Right cardiac atrium (tissue), 5 donors: ENCODE measurements at regions not wholly inside any gene's neighbourhood (a gene's known extent, or its start where the extent isn't known, plus 50 kb on each side); places are given as distances from the start of the nearest gene placed in this dataset.
A peak's percentile ranks its signal among the peaks of the same experiment; 100 is the strongest.

Experiments
- ATAC-seq, 2 donors: fragments of 200-7000 bp; cut with Tn5 transposase; one replicate each; pipeline versions ENCODE4 v1.8.0 to v1.9.1; 2020; ENCODE audit warnings: moderate library complexity in 2 of 2, mild to moderate bottlenecking in 1 of 2
- DNase-seq, 3 donors: peaks; one replicate each; pipeline ENCODE4 v3.0.0-alpha.2; 2020
- H3K27ac ChIP-seq: one replicate; pipeline ENCODE4 v1.5.1; 2013; ENCODE audit warnings: mild to moderate bottlenecking, low read length, control low read depth, moderate library complexity
- H3K27me3 ChIP-seq: one replicate; pipeline ENCODE4 v1.6.1; 2013; ENCODE audit not compliant: control insufficient read depth, insufficient read depth
- H3K4me1 ChIP-seq: one replicate; pipeline ENCODE4 v1.6.1; 2013; ENCODE audit warnings: low read length; ENCODE audit not compliant: control insufficient read depth, insufficient read depth
- H3K4me3 ChIP-seq: one replicate; pipeline ENCODE4 v1.5.1; 2013; ENCODE audit warnings: low read length, control low read depth
- H3K9me3 ChIP-seq: one replicate; pipeline ENCODE4 v1.6.1; 2013; ENCODE audit warnings: low read length; ENCODE audit not compliant: control insufficient read depth
- WGBS: extraction: QIAGEN DNeasy Blood & Tissue Kit; methylation state at CpG from one replicate; pipeline ENCODE4 v1.1.7; 2013; 5-methylcytosine and 5-hydroxymethylcytosine counted together
- intact Hi-C, 4 donors: fragments of 100-400 bp; cut with DNase I; formaldehyde crosslinking; loops; one replicate each; pipeline versions ENCODE4 v1.11.0 to v1.14.0; 2022 to 2023
- donor health status: healthy with polysubstance abuse.
- donor health status: DM: no; HTN: yes; CAD: no.
- donor health status: DM: no; HTN: no; CAD: no.
- donor health status: DM: no; HTN: yes; CAD: no; lungs with severe emphysema.
- donor health status: DM: yes; HTN: yes; CAD: no.

DNA sequence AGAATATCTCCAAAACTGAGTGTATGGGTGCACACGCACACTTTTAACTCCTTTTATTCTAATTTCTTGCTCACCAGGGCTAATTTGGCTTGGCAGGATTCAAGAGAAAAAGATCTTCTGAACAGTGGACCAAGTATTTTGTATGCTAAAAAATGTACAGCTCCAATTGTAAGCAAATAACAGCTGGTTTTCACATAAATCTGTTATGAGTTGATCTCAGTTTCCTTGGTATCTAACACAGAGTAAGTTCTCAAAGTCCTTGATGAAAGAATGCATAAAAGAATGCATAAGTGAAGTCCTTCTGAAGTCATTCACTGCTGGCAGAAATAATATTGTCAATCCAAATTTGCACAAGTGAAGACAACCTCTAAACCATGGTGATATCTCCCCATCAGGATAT, 213.0 kb downstream of the OMA1 start:
- 86% methylated on average over 1 of the region's 1 CpG for WGBS
- ATAC-seq (no peak), DNase-seq (no peak)
- Histone ChIP-seq H3K27me3 (no peaks in the 10 kb centered on the region), H3K9me3 (no peaks in the 10 kb centered on the region), H3K27ac (no peak overlapping the region), H3K4me3 (no peak overlapping the region), H3K4me1 (no peaks in the 10 kb centered on the region)
- intact Hi-C loops: no loop called here

DNA sequence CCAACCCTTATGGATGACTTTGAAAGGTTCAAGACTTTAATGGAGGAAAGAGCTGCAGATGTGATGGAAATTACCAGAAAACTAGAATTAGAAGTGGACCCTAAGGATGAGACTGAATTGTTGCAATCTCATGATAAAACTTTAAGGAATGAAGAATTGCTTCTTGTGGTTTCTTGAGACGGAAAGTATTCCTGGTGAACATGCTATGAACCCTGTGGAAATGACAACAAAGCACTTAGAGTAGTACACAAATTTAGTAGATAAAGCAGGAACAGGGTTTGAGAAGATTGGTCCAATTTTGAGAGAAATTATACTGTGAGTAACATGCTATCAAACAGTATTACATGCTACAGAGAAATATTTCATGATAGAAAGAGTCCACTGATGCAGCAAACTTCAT, 215.4 kb downstream of the OMA1 start:
- intact Hi-C loops: no loop called here
- Histone ChIP-seq H3K4me3 (no peak overlapping the region), H3K27ac (no peak overlapping the region), H3K27me3 (no peaks in the 10 kb centered on the region), H3K9me3 (no peaks in the 10 kb centered on the region), H3K4me1 (no peaks in the 10 kb centered on the region)
- DNase-seq (no peak), ATAC-seq (no peak)
- 94% methylated on average over 1 of the region's 1 CpG for WGBS

DNA sequence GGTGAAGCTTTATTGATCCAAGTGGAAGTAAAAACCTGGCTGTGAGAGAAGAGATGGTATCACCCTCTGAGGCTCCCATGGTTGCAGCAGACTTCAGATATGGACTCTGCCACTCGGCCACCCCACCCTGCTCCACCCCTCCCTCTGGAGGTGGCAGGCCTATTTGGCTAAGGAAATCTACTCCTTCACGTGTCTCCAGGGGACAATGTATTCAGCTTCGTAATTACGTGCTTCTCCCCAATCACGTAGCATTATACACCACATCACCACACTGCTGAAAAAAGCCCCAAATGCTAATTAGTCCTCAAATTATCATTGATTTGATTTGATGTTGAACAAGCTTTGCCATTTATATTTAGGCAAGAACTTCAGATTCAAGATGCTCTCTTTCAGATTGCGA, 220.7 kb downstream of the OMA1 start:
- no peaks in the 10 kb centered on the region for H3K4me1 ChIP-seq
- no peaks in the 10 kb centered on the region for H3K9me3 ChIP-seq
- H3K4me3 ChIP-seq: no peak overlapping the region
- DNase-seq (no peak), ATAC-seq (no peak)
- no peaks in the 10 kb centered on the region for H3K27me3 ChIP-seq
- no peak overlapping the region for H3K27ac ChIP-seq
- intact Hi-C loops: no loop called here
- 63% methylated on average over 6 of the region's 6 CpGs for WGBS

DNA sequence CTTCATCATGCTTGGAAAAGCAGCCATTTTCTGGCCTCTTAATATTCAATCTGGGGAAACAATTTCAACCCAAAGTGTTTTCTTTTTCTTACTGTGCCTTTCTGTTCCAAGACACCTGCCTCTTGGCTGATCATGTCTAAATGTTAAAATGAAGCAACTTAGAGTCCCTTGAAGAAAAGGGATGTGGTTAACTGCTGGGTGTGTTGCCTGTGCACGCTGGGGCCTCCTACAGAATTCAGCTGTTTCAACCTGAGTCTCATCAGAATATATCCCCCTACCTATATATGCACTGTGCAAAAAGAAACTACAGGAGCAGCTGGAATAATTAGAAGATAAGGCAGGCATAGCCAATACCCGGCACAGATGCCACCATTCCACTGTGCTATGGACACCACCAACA, 222.0 kb downstream of the OMA1 start:
- intact Hi-C loops: no loop called here
- ATAC-seq: no peak

DNA sequence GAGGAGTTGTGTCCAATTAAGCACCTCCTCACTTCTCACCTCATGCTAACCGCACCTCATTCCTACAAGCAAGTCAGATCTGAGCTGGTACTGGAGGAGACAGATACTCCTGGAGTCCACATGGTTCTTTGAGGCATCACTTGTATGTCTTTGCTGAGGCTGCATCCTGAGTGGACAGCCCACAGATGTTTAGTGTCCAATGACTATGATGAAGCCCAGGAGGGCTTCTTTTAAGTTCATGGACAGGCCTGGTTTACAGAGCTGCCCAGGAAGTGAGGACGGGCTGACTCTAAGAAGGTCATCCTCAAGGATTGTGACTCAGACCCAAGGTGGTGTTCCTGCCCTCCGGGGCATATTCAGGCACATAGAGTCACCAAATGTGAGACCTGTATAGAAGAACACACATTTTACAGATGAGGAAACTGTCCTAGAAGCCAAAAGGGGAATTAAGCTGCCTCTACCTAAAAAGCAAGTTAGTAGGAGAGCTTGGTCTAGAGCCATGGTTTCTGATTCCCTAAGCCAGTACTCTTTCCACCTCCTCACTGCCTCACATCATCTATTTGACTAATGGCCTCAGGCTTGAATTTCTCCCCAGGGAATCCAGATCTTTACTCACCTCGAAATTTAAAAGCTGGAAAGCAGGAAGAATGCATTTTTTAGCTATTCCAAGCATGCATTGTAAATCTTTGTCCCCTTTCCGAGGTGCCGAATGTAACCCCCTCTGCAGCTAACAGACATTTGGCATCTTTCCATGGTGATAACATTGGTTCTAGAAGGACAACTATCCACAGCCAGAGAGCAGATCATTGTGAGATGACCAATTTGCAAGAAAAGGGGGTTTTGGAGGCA, 228.1 kb downstream of the OMA1 start:
- Histone ChIP-seq H3K9me3 (no peaks in the 10 kb centered on the region), H3K4me1 (no peaks in the 10 kb centered on the region), H3K27ac (no peak overlapping the region), H3K27me3 (no peaks in the 10 kb centered on the region), H3K4me3 (no peak overlapping the region)
- intact Hi-C loops: no loop called here
- DNase-seq: no peak
- ATAC-seq: no peak
- WGBS: 56% methylated on average over 6 of the region's 6 CpGs

More for the DNA sequence above, 222.0 kb downstream of the OMA1 start:
- Histone ChIP-seq H3K4me3 (no peak overlapping the region), H3K9me3 (no peaks in the 10 kb centered on the region), H3K27me3 (no peaks in the 10 kb centered on the region), H3K4me1 (no peaks in the 10 kb centered on the region), H3K27ac (no peak overlapping the region)
- 82% methylated on average over 2 of the region's 2 CpGs for WGBS
- DNase-seq: no peak

DNA sequence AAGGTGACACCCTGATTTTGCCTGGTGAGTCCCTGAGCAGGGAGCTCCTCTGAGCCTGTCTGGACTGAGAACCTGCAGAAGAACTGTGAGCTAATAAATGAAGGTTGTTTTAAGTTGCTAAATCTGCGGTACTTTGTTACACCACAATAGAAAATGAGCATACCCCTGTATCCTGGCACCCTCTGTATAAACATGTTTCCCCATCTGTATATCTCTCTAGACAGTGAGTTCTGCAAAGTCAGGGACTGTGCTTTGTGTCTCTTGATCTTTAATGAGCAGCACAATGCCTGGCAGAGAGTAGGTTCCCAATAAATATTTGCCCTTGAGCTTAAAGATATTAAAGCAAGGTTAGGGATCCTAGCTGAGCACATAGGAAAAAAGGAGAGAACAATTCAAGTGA, 228.8 kb downstream of the OMA1 start:
- H3K4me1 ChIP-seq: no peaks in the 10 kb centered on the region
- 88% methylated on average over 1 of the region's 1 CpG for WGBS
- intact Hi-C loops: no loop called here
- H3K9me3 ChIP-seq: no peaks in the 10 kb centered on the region
- DNase-seq: no peak
- no peak overlapping the region for H3K27ac ChIP-seq
- H3K27me3 ChIP-seq: no peaks in the 10 kb centered on the region
- H3K4me3 ChIP-seq: no peak overlapping the region
- no peak for ATAC-seq

DNA sequence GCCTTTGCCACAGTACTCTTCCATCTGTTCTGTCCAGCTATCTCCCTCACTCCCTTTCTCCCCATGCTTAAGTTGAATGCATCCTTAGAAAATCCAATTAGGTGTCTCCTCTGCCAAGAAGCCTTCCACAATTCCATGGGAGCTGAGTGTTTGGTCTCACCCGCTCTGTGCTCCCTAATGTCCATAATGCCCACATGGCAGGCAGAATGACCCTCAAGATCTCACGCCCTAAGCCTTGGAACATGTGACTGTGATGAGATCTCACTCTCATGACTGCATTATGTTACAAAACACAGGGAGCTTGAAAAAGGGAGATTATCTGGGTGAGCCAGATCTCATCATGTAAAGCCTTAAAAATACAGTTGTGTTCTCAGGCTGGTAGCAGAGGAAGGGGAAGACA, 229.4 kb downstream of the OMA1 start:
- no peak for ATAC-seq
- H3K4me1 ChIP-seq: no peaks in the 10 kb centered on the region
- 83% methylated on average over 2 of the region's 2 CpGs for WGBS
- H3K27ac ChIP-seq: no peak overlapping the region
- no peaks in the 10 kb centered on the region for H3K27me3 ChIP-seq
- H3K4me3 ChIP-seq: no peak overlapping the region
- intact Hi-C loops: no loop called here
- no peaks in the 10 kb centered on the region for H3K9me3 ChIP-seq
- no peak for DNase-seq

DNA sequence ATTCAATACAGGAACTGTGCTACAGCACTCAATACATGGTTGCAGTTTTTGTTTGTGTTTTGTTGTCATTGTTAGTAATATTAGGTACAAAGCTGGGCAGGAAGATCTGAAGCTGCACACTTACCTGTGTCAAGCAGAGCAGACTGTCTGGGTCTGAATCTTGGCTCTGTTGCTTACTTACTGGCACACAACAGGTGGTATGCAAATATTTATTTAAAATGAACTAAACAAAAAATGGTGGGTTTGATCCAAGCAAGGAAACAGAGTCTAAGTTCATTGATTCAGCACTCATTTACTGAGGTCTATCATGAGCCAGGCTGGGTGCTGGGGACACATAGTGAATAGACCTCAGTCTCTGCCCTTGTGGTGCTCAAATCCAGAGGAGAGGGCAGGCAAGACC, 230.4 kb downstream of the OMA1 start:
- intact Hi-C loops: no loop called here
- DNase-seq (no peak), ATAC-seq (no peak)
- Histone ChIP-seq H3K27me3 (no peaks in the 10 kb centered on the region), H3K4me1 (no peaks in the 10 kb centered on the region), H3K27ac (no peak overlapping the region), H3K9me3 (no peaks in the 10 kb centered on the region), H3K4me3 (no peak overlapping the region)

DNA sequence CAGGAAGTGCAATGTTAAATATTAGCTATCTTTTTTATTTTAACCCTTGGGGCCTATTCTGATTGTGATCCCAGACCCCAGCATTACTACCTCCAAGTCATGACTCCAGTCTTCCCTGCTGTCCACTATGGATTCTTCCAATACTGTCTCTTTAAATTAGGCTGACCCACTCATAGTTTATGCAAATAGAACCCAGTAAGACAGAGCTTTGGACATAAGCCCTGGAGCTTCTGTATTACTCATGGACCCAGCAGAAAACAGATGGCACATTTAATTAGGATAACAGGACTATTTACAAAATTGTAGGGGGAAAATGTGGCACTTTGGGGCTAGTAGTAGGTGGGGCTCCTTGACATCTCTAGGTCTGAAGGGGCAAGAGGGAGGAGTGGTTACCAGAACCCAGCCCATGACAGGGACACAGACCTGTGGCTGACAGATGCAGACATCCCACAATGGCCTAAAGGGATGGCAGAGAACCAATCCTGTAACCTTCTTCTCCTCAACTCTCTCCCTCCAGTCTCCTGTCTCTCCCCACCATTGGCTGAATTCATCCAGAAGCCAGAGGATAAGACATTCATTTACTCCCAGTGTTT, 233.5 kb downstream of the OMA1 start:
- H3K27ac ChIP-seq: no peak overlapping the region
- H3K9me3 ChIP-seq: no peaks in the 10 kb centered on the region
- H3K4me3 ChIP-seq: no peak overlapping the region
- no peak for ATAC-seq
- no peaks in the 10 kb centered on the region for H3K27me3 ChIP-seq
- DNase-seq: no peak
- intact Hi-C loops: no loop called here
- H3K4me1 ChIP-seq: no peaks in the 10 kb centered on the region

DNA sequence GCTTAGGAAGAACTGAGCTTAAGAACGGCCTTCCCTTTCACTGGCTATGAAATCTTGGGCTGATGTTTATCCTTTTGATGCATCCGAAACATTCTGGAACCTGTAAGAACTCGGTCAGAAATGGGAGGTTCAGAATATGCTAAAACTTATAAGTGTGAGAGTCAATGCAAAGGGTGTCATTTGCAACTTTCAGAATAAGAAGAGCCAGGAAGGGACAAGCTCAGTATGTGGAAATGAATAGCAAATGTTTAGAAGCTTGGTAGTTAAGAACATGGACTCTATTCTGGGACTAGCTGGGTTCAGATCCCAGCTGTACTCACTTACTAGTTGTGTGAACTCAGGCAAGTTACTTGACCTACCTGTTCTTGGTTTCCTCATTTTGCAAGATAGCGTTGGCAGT, 234.1 kb downstream of the OMA1 start:
- H3K27me3 ChIP-seq: no peaks in the 10 kb centered on the region
- no peak overlapping the region for H3K4me3 ChIP-seq
- no peak for ATAC-seq
- no peak overlapping the region for H3K27ac ChIP-seq
- no peak for DNase-seq
- no peaks in the 10 kb centered on the region for H3K9me3 ChIP-seq
- intact Hi-C loops: no loop called here
- no peaks in the 10 kb centered on the region for H3K4me1 ChIP-seq
- 72% methylated on average over 4 of the region's 4 CpGs for WGBS

DNA sequence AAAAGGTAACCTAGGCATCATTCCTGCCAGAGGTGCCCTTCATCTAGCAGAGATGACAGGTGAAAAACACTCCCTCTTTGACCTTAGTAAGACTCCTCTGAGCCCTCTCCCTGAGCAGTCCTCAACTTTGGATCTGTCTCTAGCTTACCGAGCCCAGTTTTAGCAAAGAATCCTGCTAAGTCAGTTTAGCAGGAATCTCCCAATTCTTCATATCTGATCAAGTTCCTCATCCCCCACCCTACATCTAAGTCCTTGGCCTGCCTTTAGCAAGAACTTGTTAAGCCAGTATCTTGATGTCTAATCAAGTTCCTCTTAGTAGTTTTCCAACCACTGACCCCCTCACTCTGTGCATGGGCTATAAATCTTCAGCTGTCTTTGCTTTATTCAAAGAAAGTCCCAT, 235.6 kb downstream of the OMA1 start:
- no peaks in the 10 kb centered on the region for H3K9me3 ChIP-seq
- no peaks in the 10 kb centered on the region for H3K27me3 ChIP-seq
- ATAC-seq: no peak
- 85% methylated on average over 1 of the region's 1 CpG for WGBS
- no peaks in the 10 kb centered on the region for H3K4me1 ChIP-seq
- no peak overlapping the region for H3K4me3 ChIP-seq
- DNase-seq: no peak
- H3K27ac ChIP-seq: no peak overlapping the region
- intact Hi-C loops: no loop called here

DNA sequence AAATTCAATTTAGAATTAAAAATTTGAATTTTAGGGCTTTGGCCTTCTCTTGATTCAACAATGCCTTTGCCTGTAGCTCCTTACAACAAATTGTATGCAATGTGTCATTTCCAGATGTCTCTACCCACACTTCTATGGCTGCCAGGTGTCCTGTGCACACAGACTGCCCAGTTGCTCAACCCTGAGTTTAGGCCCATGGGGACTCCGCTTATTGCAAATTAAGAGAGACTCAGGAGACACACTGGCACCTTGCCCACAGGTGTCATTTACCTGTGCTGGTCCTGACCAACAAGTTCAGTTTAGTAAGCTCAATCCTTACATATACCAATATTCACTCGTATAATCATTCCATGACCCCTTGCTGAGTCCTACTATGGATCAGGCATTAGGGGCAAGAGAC, 236.1 kb downstream of the OMA1 start:
- no peaks in the 10 kb centered on the region for H3K9me3 ChIP-seq
- H3K4me3 ChIP-seq: no peak overlapping the region
- no peaks in the 10 kb centered on the region for H3K27me3 ChIP-seq
- H3K27ac ChIP-seq: no peak overlapping the region
- no peaks in the 10 kb centered on the region for H3K4me1 ChIP-seq
- WGBS: 91% methylated on average over 2 of the region's 2 CpGs
- ATAC-seq: no peak
- intact Hi-C loops: no loop called here
- peak in 1 of 3 donors; percentile 41 for DNase-seq
